ENCODE measurements at regions not wholly inside any gene's neighbourhood (a gene's known extent, or its start where the extent isn't known, plus 50 kb on each side); places are given as distances from the start of the nearest gene placed in this dataset.

- no peaks in the 10 kb centered on the region for H3K27me3 ChIP-seq (ENCODE audit: insufficient read depth, low read length, poor library complexity, severe bottlenecking)
- no peaks in the 10 kb centered on the region for H3K27me3 Mint-ChIP-seq
- POLR2A ChIA-PET = no interaction called here
- no peak overlapping the region for H3K4me3 ChIP-seq (ENCODE audit: low read length)
- H3K9me3 ChIP-seq (ENCODE audit: low read length) = no peaks in the 10 kb centered on the region
- no peak for DNase-seq
- peaks cover 19 to 70% (median 45%) of the 10 kb centered on the region in 3 donors for H3K36me3 Mint-ChIP-seq
- CTCF ChIA-PET = no interaction called here
- H3K36me3 ChIP-seq (ENCODE audit: insufficient read depth, low read length) = peaks cover 13% of the 10 kb centered on the region
- H3K9me3 Mint-ChIP-seq = no peaks in the 10 kb centered on the region
- H3K4me1 ChIP-seq (ENCODE audit: insufficient read depth, low read length) = no peaks in the 10 kb centered on the region
- peaks cover 11 to 33% (median 13%) of the 10 kb centered on the region in 3 donors for H3K4me1 Mint-ChIP-seq
- H3K27ac ChIP-seq (ENCODE audit: low read depth, low read length) = no peak overlapping the region
- no peak overlapping the region for H3K4me3 Mint-ChIP-seq
- peak overlapping the region in 2 of 8 donors; percentile 21 to 78 for H3K27ac Mint-ChIP-seq
Observed at GRCh38 chr6:144737998-144738397, 452.9 kb downstream of the UTRN start.

GRCh38 chr6:144739873-144740272, 454.7 kb downstream of the UTRN start:
- Mint-ChIP-seq H3K4me1 (peaks cover 12 to 42% (median 16%) of the 10 kb centered on the region in 3 donors), H3K27ac (peak overlapping the region in 2 of 8 donors; percentile 36 to 48), H3K9me3 (no peaks in the 10 kb centered on the region), H3K36me3 (peaks cover 7 to 59% (median 34%) of the 10 kb centered on the region in 3 donors), H3K4me3 (no peak overlapping the region), H3K27me3 (no peaks in the 10 kb centered on the region)
- CTCF ChIA-PET = no interaction called here
- DNase-seq = no peak
- no peak overlapping the region for H3K4me3 ChIP-seq (ENCODE audit: low read length)
- H3K36me3 ChIP-seq (ENCODE audit: insufficient read depth, low read length) = peaks cover 7% of the 10 kb centered on the region
- no peaks in the 10 kb centered on the region for H3K4me1 ChIP-seq (ENCODE audit: insufficient read depth, low read length)
- POLR2A ChIA-PET = no interaction called here
- no peaks in the 10 kb centered on the region for H3K9me3 ChIP-seq (ENCODE audit: low read length)
- no peaks in the 10 kb centered on the region for H3K27me3 ChIP-seq (ENCODE audit: insufficient read depth, low read length, poor library complexity, severe bottlenecking)
- H3K27ac ChIP-seq (ENCODE audit: low read depth, low read length) = no peak overlapping the region

GRCh38 chr6:144741659-144742058, 456.5 kb downstream of the UTRN start:
- Mint-ChIP-seq H3K27me3 (no peaks in the 10 kb centered on the region), H3K27ac (peak overlapping the region in 3 of 8 donors; percentile 2 to 55 (median 53)), H3K36me3 (peaks cover 7 to 52% (median 23%) of the 10 kb centered on the region in 3 donors), H3K9me3 (no peaks in the 10 kb centered on the region), H3K4me3 (no peak overlapping the region), H3K4me1 (peaks cover 12 to 45% (median 13%) of the 10 kb centered on the region in 3 donors)
- Histone ChIP-seq H3K27me3 (ENCODE audit: insufficient read depth, low read length, poor library complexity, severe bottlenecking) (no peaks in the 10 kb centered on the region), H3K4me1 (ENCODE audit: insufficient read depth, low read length) (no peaks in the 10 kb centered on the region), H3K9me3 (ENCODE audit: low read length) (no peaks in the 10 kb centered on the region), H3K36me3 (ENCODE audit: insufficient read depth, low read length) (no peaks in the 10 kb centered on the region), H3K27ac (ENCODE audit: low read depth, low read length) (no peak overlapping the region), H3K4me3 (ENCODE audit: low read length) (no peak overlapping the region)
- CTCF ChIA-PET = no interaction called here
- POLR2A ChIA-PET = no interaction called here
- no peak for DNase-seq

GRCh38 chr6:144742779-144743178, 457.6 kb downstream of the UTRN start:
- Histone ChIP-seq H3K4me1 (ENCODE audit: insufficient read depth, low read length) (no peaks in the 10 kb centered on the region), H3K9me3 (ENCODE audit: low read length) (no peaks in the 10 kb centered on the region), H3K27ac (ENCODE audit: low read depth, low read length) (no peak overlapping the region), H3K36me3 (ENCODE audit: insufficient read depth, low read length) (no peaks in the 10 kb centered on the region), H3K27me3 (ENCODE audit: insufficient read depth, low read length, poor library complexity, severe bottlenecking) (no peaks in the 10 kb centered on the region), H3K4me3 (ENCODE audit: low read length) (no peak overlapping the region)
- Mint-ChIP-seq H3K27ac (peak overlapping the region in 1 of 8 donors; percentile 52), H3K9me3 (no peaks in the 10 kb centered on the region), H3K27me3 (no peaks in the 10 kb centered on the region), H3K4me3 (no peak overlapping the region), H3K4me1 (peaks cover 11 to 48% (median 12%) of the 10 kb centered on the region in 3 donors), H3K36me3 (peaks cover 7 to 52% (median 19%) of the 10 kb centered on the region in 3 donors)
- ChIA-PET CTCF (no interaction called here), POLR2A (no interaction called here)
- no peak for DNase-seq

- peaks cover 0 to 58% (median 16%) of the 10 kb centered on the region in 3 donors for H3K36me3 Mint-ChIP-seq
- POLR2A ChIA-PET = no interaction called here
Observed at GRCh38 chr6:144744720-144745119, 459.6 kb downstream of the UTRN start.

GRCh38 chr6:144745439-144745838, 460.3 kb downstream of the UTRN start:
- no peaks in the 10 kb centered on the region for H3K27me3 Mint-ChIP-seq
- H3K4me1 Mint-ChIP-seq = peaks cover 7 to 52% (median 12%) of the 10 kb centered on the region in 3 donors
- no peak overlapping the region for H3K4me3 ChIP-seq (ENCODE audit: low read length)
- no peaks in the 10 kb centered on the region for H3K27me3 ChIP-seq (ENCODE audit: insufficient read depth, low read length, poor library complexity, severe bottlenecking)
- H3K4me1 ChIP-seq (ENCODE audit: insufficient read depth, low read length) = no peaks in the 10 kb centered on the region
- peaks cover 5% of the 10 kb centered on the region for H3K36me3 ChIP-seq (ENCODE audit: insufficient read depth, low read length)
- no peak overlapping the region for H3K27ac ChIP-seq (ENCODE audit: low read depth, low read length)
- ChIA-PET CTCF (no interaction called here), POLR2A (no interaction called here)
- H3K9me3 Mint-ChIP-seq = no peaks in the 10 kb centered on the region
- no peak for DNase-seq
- peaks cover 0 to 60% (median 19%) of the 10 kb centered on the region in 3 donors for H3K36me3 Mint-ChIP-seq
- H3K4me3 Mint-ChIP-seq = no peak overlapping the region
- no peaks in the 10 kb centered on the region for H3K9me3 ChIP-seq (ENCODE audit: low read length)
- H3K27ac Mint-ChIP-seq = peak overlapping the region in 3 of 8 donors; percentile 10 to 19 (median 19)

More at GRCh38 chr6:144744720-144745119, 459.6 kb downstream of the UTRN start:
- CTCF ChIA-PET = no interaction called here
- H3K27ac Mint-ChIP-seq = peak overlapping the region in 2 of 8 donors; percentile 21 to 48
- H3K27me3 Mint-ChIP-seq = no peaks in the 10 kb centered on the region
- H3K4me3 Mint-ChIP-seq = no peak overlapping the region
- H3K4me1 ChIP-seq (ENCODE audit: insufficient read depth, low read length) = no peaks in the 10 kb centered on the region
- no peak overlapping the region for H3K27ac ChIP-seq (ENCODE audit: low read depth, low read length)
- no peak overlapping the region for H3K4me3 ChIP-seq (ENCODE audit: low read length)
- no peaks in the 10 kb centered on the region for H3K27me3 ChIP-seq (ENCODE audit: insufficient read depth, low read length, poor library complexity, severe bottlenecking)
- H3K4me1 Mint-ChIP-seq = peaks cover 4 to 52% (median 12%) of the 10 kb centered on the region in 3 donors
- no peaks in the 10 kb centered on the region for H3K9me3 Mint-ChIP-seq
- DNase-seq = no peak
- H3K9me3 ChIP-seq (ENCODE audit: low read length) = no peaks in the 10 kb centered on the region
- H3K36me3 ChIP-seq (ENCODE audit: insufficient read depth, low read length) = peaks cover 5% of the 10 kb centered on the region

- peaks cover 5% of the 10 kb centered on the region for H3K36me3 ChIP-seq (ENCODE audit: insufficient read depth, low read length)
- no peaks in the 10 kb centered on the region for H3K9me3 Mint-ChIP-seq
- H3K27ac ChIP-seq (ENCODE audit: low read depth, low read length) = no peak overlapping the region
- peaks cover 7 to 44% (median 10%) of the 10 kb centered on the region in 3 donors for H3K4me1 Mint-ChIP-seq
- no peak overlapping the region for H3K4me3 ChIP-seq (ENCODE audit: low read length)
- CTCF ChIA-PET = no interaction called here
- no peaks in the 10 kb centered on the region for H3K27me3 Mint-ChIP-seq
- H3K27me3 ChIP-seq (ENCODE audit: insufficient read depth, low read length, poor library complexity, severe bottlenecking) = no peaks in the 10 kb centered on the region
- H3K9me3 ChIP-seq (ENCODE audit: low read length) = no peaks in the 10 kb centered on the region
- POLR2A ChIA-PET = no interaction called here
- peak overlapping the region in 4 of 8 donors; percentile 2 to 64 (median 27) for H3K27ac Mint-ChIP-seq
- no peak for DNase-seq
- H3K36me3 Mint-ChIP-seq = peaks cover 0 to 65% (median 16%) of the 10 kb centered on the region in 3 donors
- no peak overlapping the region for H3K4me3 Mint-ChIP-seq
- H3K4me1 ChIP-seq (ENCODE audit: insufficient read depth, low read length) = no peaks in the 10 kb centered on the region
Observed at GRCh38 chr6:144746902-144747469, 461.9 kb downstream of the UTRN start.

- no peak overlapping the region for H3K27ac ChIP-seq (ENCODE audit: low read depth, low read length)
- peaks cover 8% of the 10 kb centered on the region for H3K36me3 ChIP-seq (ENCODE audit: insufficient read depth, low read length)
- no peaks in the 10 kb centered on the region for H3K27me3 ChIP-seq (ENCODE audit: insufficient read depth, low read length, poor library complexity, severe bottlenecking)
- Mint-ChIP-seq H3K36me3 (peaks cover 0 to 76% (median 24%) of the 10 kb centered on the region in 3 donors), H3K9me3 (no peaks in the 10 kb centered on the region), H3K4me1 (peaks cover 9 to 28% (median 11%) of the 10 kb centered on the region in 3 donors), H3K27me3 (no peaks in the 10 kb centered on the region), H3K27ac (peak overlapping the region in 1 of 8 donors; percentile 29), H3K4me3 (no peak overlapping the region)
- H3K9me3 ChIP-seq (ENCODE audit: low read length) = no peaks in the 10 kb centered on the region
- no peaks in the 10 kb centered on the region for H3K4me1 ChIP-seq (ENCODE audit: insufficient read depth, low read length)
- DNase-seq = no peak
- POLR2A ChIA-PET = no interaction called here
- CTCF ChIA-PET = no interaction called here
- H3K4me3 ChIP-seq (ENCODE audit: low read length) = no peak overlapping the region
Observed at GRCh38 chr6:144749263-144749662, 464.1 kb downstream of the UTRN start.

Data from CD8-positive, alpha-beta memory T cell (primary cell).